Sigmoid colon (tissue), 4 donors: ENCODE measurements at regions not wholly inside any gene's neighbourhood (a gene's known extent, or its start where the extent isn't known, plus 50 kb on each side); places are given as distances from the start of the nearest gene placed in this dataset.

Experiments
- POLR2A ChIP-seq, 2 donors: fragments of 450-650 bp; IDR thresholded peaks; one replicate each; pipeline ENCODE4 v1.6.1; 2016; ENCODE audit warnings: antibody characterized with exemption in 2 of 2, mild to moderate bottlenecking in 2 of 2, moderate library complexity in 2 of 2
- POLR2AphosphoS5 ChIP-seq, 4 donors: sonication (generic); formaldehyde crosslinking; IDR thresholded peaks; one replicate each; pipeline ENCODE4 v1.6.1; 2017; ENCODE audit warnings: antibody characterized with exemption in 4 of 4
- TF ChIP-seq, protein P1 (sequence below), 4 experiments: fragments of 450-650 bp in 3 of 4; fragments of 200-600 bp in 1 of 4; IDR thresholded peaks; one replicate each; pipeline ENCODE4 v1.5.1; 2016 to 2019; ENCODE audit warnings: antibody characterized with exemption in 4 of 4, mild to moderate bottlenecking in 3 of 4, moderate library complexity in 2 of 4

DNA sequence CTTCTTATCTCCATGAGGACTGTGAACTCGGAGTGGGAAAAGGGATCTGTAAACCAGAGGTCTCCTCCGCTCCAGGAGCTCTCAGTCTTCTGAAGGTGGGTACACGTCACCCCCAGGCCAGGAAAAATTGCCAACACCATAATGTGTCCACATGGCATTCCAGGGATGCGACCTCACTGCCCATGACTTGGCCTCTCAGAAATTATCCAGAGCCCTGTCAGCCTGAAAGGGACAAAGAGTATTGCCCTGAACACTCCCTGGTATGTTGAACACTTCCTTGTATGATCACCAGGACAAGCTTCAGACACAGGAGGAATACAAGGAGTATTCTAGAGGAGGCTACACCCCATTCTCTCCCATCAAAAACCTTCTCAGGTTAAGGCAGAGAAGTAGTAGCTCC lies 81.0 kb upstream of the SLC7A1 start:
- TF ChIP-seq, protein P1, sequence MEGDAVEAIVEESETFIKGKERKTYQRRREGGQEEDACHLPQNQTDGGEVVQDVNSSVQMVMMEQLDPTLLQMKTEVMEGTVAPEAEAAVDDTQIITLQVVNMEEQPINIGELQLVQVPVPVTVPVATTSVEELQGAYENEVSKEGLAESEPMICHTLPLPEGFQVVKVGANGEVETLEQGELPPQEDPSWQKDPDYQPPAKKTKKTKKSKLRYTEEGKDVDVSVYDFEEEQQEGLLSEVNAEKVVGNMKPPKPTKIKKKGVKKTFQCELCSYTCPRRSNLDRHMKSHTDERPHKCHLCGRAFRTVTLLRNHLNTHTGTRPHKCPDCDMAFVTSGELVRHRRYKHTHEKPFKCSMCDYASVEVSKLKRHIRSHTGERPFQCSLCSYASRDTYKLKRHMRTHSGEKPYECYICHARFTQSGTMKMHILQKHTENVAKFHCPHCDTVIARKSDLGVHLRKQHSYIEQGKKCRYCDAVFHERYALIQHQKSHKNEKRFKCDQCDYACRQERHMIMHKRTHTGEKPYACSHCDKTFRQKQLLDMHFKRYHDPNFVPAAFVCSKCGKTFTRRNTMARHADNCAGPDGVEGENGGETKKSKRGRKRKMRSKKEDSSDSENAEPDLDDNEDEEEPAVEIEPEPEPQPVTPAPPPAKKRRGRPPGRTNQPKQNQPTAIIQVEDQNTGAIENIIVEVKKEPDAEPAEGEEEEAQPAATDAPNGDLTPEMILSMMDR (IDR thresholded peaks at IDR 0.05): no peak
- TF ChIP-seq POLR2AphosphoS5 (IDR thresholded peaks at IDR 0.05) (no peak), POLR2A (IDR thresholded peaks at IDR 0.05) (no peak)
